ENCODE measurements at regions not wholly inside any gene's neighbourhood (a gene's known extent, or its start where the extent isn't known, plus 50 kb on each side); places are given as distances from the start of the nearest gene placed in this dataset.
A peak's percentile ranks its signal among the peaks of the same experiment; 100 is the strongest.

DNA sequence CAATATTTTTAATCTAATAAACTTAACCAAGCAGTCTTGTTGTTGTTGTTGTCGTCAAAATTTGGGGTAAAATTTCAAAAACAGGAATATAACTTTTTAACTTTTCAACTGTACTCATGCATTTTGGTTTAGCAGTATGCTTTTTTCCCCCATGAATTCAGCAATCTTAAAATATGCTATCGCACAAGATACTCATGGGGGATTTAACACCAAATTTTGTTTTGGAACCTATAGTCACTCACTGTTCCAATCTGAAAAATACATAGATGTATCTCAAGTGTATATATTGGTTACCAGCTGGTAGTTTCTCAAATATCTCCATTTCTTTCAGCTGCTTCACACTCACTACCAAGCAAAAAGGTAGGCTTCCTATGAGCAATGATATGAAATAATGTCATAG, 91.4 kb upstream of the PIK3CG start:
- no peak overlapping the region for H3K4me3 ChIP-seq
- 78 to 100% (median 93%) methylated on average over 1 to 2 of the region's 2 CpGs; no CpG with 5 or more reads in 1 of the 10 experiments for WGBS, 10 experiments
- no peaks in the 10 kb centered on the region for H3K4me1 ChIP-seq (replicated peaks in 1 of 2)
- in situ Hi-C loops (cut with MboI; ENCODE audit: low pct_unique_long_range_greater_than_20kb in 2 of 9, low sequenced_read_pairs in 9 of 9, unreplicated experiment in 9 of 9), result no loop called here
- no peak overlapping the region for H3K27ac ChIP-seq
- no peak for ATAC-seq (replicated peaks in 6 of 8)

DNA sequence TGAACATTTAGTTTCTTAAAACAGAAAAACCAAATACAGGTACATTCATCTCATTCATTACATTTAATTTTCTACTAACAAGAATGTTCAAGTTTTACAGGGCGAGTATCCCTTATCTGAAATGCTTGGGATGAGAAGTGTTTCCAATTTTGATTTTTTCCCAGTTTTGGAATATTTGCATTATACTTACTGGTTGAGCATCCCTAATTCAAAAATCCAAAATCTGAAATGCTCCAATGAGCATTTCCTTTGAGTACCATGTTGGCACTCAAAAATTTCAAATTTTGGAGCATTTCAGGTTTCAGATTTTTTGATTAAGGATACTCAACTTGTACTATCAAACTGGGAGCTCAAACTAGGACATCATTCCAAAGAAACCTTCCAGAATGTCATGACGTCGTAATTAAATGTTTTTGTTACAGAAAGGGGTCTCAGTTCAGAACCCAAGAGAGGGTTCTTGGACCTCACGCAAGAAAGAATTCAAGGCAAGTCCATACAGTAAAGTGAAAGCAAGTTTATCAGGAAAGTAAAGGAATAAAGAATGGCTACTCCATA, 90.8 kb upstream of the PIK3CG start:
- Histone ChIP-seq H3K27ac (no peak overlapping the region), H3K4me1 (replicated peaks in 1 of 2) (no peaks in the 10 kb centered on the region), H3K4me3 (no peak overlapping the region)
- in situ Hi-C loops (cut with MboI; ENCODE audit: low pct_unique_long_range_greater_than_20kb in 2 of 9, low sequenced_read_pairs in 9 of 9, unreplicated experiment in 9 of 9), result no loop called here
- no peak for ATAC-seq (replicated peaks in 6 of 8)
- WGBS, 10 experiments, result 67 to 100% (median 92%) methylated on average over 1 to 4 of the region's 4 CpGs; no CpG with 5 or more reads in 1 of the 10 experiments

DNA sequence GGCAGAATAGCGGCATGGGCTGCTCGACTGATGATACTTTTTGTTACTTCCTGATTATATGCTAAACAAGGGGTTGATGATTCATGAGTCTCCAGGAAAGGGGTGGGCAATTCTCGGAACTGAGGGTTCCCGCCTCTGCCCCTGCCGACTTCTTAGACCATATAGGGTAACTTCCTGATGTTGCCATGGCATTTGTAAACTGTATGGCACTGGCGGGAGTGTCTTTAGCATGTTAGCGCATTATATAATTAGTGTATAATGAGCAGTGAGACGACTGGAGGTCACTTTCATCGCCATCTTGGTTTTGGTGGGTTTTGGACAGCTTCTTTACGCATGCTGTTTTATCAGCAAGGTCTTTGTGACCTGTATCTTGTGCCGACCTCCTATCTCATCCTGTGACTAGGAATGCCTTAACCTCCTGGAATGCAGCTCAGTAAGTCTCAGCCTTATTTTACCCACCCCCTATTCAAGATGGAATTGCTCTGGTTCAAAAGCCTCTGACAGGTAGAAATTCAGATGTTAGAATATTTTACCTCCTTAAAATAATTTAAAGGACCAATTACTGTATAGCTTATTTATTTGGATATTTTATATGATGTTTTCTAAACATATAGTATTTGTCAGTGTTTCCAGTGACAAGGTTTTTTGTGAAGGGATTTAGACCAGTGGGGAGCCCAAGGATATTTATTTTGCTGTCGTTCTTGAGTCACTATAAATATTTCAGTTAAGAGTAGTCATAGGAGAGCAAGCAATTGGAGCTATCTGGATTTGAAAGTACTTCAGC, 90.1 kb upstream of the PIK3CG start:
- peak in 3 of 8 experiments; percentile 17 to 25 (median 23) for ATAC-seq (replicated peaks in 6 of 8)
- in situ Hi-C loops (cut with MboI; ENCODE audit: low pct_unique_long_range_greater_than_20kb in 2 of 9, low sequenced_read_pairs in 9 of 9, unreplicated experiment in 9 of 9), result loop anchor here in 5 of 9 experiments (25.0 kb wide), 2 partner anchors 162 to 362 kb away; no protein-coding TSS in a partner anchor
- WGBS, 10 experiments, result 40 to 100% (median 79%) methylated on average over 2 to 12 of the region's 12 CpGs
- H3K4me3 ChIP-seq, result no peak overlapping the region
- H3K27ac ChIP-seq, result no peak overlapping the region
- H3K4me1 ChIP-seq (replicated peaks in 1 of 2), result no peaks in the 10 kb centered on the region

DNA sequence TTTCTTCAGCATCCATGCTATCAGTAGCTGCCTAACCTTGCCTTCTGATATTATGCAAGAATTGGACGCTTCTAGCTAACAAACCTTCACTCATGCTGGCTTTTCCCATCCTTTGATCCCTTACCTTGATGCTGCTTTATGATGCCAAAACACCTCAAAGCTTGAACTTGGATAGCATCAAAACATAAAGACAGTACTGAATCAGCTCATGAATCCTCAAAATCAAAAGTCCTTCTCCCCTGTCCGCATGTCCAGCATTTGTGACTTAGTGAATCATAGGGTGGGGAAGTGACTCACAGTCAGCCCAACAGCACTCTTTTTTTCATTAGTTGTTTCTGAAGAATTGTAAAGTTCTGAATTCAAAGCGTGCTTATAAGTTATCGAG, 89.5 kb upstream of the PIK3CG start:
- ATAC-seq (replicated peaks in 6 of 8), result peak in 2 of 8 experiments; percentile 90 to 92
- Histone ChIP-seq H3K4me1 (replicated peaks in 1 of 2) (no peaks in the 10 kb centered on the region), H3K27ac (no peak overlapping the region), H3K4me3 (no peak overlapping the region)
- in situ Hi-C loops (cut with MboI; ENCODE audit: low pct_unique_long_range_greater_than_20kb in 2 of 9, low sequenced_read_pairs in 9 of 9, unreplicated experiment in 9 of 9), result loop anchor here in 5 of 9 experiments (25.0 kb wide), 2 partner anchors 162 to 362 kb away; no protein-coding TSS in a partner anchor
- 0 to 100% (median 81%) methylated on average over 1 to 4 of the region's 4 CpGs for WGBS, 10 experiments

DNA sequence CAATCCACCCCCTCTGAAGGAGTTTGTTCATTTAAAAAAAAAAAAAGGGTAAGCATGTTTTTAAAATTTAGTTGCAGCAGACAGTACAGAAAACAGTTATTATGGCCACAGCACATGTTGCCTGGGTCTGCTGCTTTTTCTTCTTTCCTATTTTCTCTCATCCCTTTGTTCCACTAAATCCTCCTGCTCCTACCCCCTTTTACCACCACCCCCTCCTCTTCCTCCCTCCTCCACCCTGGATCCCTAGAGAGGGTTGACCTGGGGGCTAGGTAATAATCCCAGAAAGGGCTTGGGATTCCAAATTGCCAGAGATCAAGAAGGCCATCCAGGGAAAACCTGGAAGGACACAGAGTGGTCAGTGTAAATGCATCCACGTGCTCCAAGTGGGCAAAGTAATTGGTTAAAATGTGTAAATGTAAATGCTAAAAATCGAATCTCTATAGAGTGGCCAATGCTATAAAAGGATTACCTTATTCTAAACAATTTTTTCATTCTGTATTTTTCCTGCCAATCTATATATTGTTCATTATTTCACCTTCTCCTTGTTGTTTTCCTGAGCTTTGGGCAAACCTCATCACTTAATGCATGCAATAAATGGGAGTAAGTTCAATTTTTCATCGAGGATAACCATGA, 89.0 kb upstream of the PIK3CG start:
- no peak overlapping the region for H3K4me3 ChIP-seq
- no peak overlapping the region for H3K27ac ChIP-seq
- no peaks in the 10 kb centered on the region for H3K4me1 ChIP-seq (replicated peaks in 1 of 2)
- 42 to 100% (median 75%) methylated on average over 1 to 3 of the region's 3 CpGs for WGBS, 10 experiments
- peak in 2 of 8 experiments; percentile 26 to 31 for ATAC-seq (replicated peaks in 6 of 8)
- in situ Hi-C loops (cut with MboI; ENCODE audit: low pct_unique_long_range_greater_than_20kb in 2 of 9, low sequenced_read_pairs in 9 of 9, unreplicated experiment in 9 of 9), result loop anchor here in 5 of 9 experiments (25.0 kb wide), 2 partner anchors 161 to 361 kb away; no protein-coding TSS in a partner anchor

DNA sequence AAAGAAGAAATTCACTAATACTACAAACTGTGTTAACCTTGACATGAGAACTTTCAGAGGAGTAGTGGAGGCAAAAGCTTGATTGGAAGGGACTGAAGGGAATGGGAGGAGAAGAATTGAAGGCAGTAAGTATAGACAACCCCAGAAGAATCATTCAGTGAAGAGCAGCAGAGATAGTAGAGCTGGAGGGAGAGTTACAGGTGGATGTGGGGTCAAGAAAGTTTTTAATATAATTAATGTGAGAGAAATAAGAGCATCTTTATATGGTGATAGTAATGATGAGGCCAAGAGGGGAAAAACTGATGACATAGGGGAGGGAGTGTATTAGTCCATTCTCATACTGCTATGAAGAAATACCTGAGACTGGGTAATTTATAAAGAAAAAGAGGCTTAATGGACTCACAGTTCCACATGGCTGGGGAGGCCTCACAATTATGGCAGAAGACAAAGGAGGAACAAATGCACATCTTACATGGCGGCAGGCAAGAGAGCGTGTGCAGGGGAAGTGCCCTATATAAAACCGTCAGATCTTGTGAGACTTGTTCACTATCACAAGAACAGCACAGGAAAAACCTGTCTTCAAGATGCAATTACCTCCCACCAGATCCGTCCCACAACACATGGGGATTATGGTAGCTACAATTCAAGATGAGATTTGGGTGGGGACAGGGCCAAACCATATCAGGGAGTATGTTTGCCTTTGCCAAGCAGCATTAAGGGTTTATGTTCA, 88.3 kb upstream of the PIK3CG start:
- Histone ChIP-seq H3K4me3 (no peak overlapping the region), H3K27ac (no peak overlapping the region), H3K4me1 (replicated peaks in 1 of 2) (no peaks in the 10 kb centered on the region)
- ATAC-seq (replicated peaks in 6 of 8), result no peak
- in situ Hi-C loops (cut with MboI; ENCODE audit: low pct_unique_long_range_greater_than_20kb in 2 of 9, low sequenced_read_pairs in 9 of 9, unreplicated experiment in 9 of 9), result loop anchor here in 5 of 9 experiments (25.0 kb wide), 2 partner anchors 161 to 361 kb away; no protein-coding TSS in a partner anchor
- WGBS, 10 experiments, result 67 to 100% (median 83%) methylated on average over 1 to 3 of the region's 4 CpGs; no CpG with 5 or more reads in 3 of the 10 experiments

DNA sequence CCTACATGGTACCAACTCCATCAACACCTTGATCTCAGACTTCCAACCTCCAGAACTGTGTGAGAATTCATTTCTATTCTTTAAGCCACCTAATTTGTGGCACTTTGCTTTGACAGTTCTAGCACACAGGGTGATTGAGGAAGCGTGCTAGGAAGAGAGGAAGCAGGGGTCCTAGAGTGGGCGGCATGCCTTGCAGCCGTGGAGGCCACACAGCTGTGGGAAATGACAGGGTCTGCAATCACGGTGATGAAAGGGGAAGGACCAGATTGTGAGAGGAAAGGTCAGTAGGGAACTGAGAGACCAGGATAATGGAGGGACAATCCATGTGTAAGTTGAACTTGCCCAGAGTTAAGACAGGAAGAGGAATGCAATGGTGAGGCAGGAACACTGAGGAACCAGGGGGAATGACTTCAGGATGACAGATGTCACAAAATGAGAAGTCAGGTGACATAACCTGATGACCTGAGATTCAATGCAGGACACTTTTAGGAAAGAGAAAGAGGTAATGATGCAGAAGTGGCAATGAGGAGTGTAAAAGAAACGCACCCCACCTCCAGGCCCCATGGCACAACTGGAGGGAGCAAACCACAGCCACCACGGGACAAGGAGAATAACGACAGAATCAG, 87.3 kb upstream of the PIK3CG start:
- Histone ChIP-seq H3K4me3 (no peak overlapping the region), H3K4me1 (replicated peaks in 1 of 2) (no peaks in the 10 kb centered on the region), H3K27ac (no peak overlapping the region)
- ATAC-seq (replicated peaks in 6 of 8), result no peak
- in situ Hi-C loops (cut with MboI; ENCODE audit: low pct_unique_long_range_greater_than_20kb in 2 of 9, low sequenced_read_pairs in 9 of 9, unreplicated experiment in 9 of 9), result loop anchor here in 5 of 9 experiments (25.0 kb wide), 2 partner anchors 160 to 360 kb away; no protein-coding TSS in a partner anchor
- 20 to 100% (median 71%) methylated on average over 1 to 5 of the region's 7 CpGs; no CpG with 5 or more reads in 2 of the 10 experiments for WGBS, 10 experiments

DNA sequence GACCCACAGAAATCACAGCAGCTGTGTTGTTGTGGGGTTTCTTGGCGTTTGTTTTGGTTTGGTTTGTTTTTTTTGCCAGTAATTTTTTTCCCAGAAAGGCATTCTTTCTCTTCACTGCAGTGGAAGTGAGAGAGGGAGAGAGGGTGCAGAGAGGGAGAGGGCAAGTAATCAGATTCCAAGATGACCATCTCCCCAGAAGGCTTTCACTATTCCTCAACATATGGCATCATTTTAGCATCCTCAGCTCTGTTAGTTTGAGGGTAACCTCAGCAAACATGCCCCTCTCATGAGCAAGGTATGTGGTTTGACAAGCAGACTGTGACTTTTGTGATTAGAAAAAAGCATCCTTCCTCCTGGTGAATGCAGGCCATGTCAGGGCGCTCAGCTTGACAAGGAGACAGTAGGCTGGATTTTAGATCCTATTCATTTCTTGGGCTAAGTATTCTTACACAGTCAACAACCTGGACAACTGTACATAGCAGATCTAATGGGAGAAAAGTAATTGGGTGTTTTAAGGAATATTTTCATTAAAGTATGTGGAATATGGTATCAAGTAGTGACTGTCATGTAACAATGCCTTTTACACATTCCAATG, 86.3 kb upstream of the PIK3CG start:
- no peaks in the 10 kb centered on the region for H3K4me1 ChIP-seq (replicated peaks in 1 of 2)
- in situ Hi-C loops (cut with MboI; ENCODE audit: low pct_unique_long_range_greater_than_20kb in 2 of 9, low sequenced_read_pairs in 9 of 9, unreplicated experiment in 9 of 9), result loop anchor here in 5 of 9 experiments (25.0 kb wide), 2 partner anchors 159 to 359 kb away; no protein-coding TSS in a partner anchor
- no peak for ATAC-seq (replicated peaks in 6 of 8)
- H3K27ac ChIP-seq, result no peak overlapping the region
- 0 to 100% (median 90%) methylated on average over 1 to 2 of the region's 2 CpGs; no CpG with 5 or more reads in 3 of the 10 experiments for WGBS, 10 experiments
- no peak overlapping the region for H3K4me3 ChIP-seq

DNA sequence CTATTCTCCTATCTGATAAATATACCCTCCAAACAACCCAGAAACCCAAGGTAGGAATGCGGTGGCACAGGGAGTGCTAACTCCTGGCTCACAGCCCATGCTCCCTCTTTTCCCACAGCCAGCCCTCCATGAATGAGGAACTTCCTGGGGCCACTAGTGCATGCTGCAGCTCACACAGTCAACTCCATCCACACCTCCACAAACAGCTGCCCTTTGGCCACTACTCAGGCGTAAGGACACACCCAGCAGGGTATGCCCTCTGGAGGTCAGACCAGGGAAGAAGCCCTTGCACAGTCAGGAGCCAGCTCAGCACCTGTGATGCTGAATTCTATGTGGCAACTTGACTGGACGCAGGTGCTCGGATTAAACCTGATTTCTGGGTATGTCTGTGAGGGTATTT, 85.2 kb upstream of the PIK3CG start:
- H3K4me1 ChIP-seq (replicated peaks in 1 of 2), result no peaks in the 10 kb centered on the region
- ATAC-seq (replicated peaks in 6 of 8), result peak in 2 of 8 experiments; percentile 18 to 44
- H3K27ac ChIP-seq, result no peak overlapping the region
- H3K4me3 ChIP-seq, result no peak overlapping the region
- WGBS, 10 experiments, result 100% methylated on average over 1 to 2 of the region's 4 CpGs; no CpG with 5 or more reads in 3 of the 10 experiments
- in situ Hi-C loops (cut with MboI; ENCODE audit: low pct_unique_long_range_greater_than_20kb in 2 of 9, low sequenced_read_pairs in 9 of 9, unreplicated experiment in 9 of 9), result loop anchor here in 5 of 9 experiments (25.0 kb wide), 2 partner anchors 157 to 357 kb away; no protein-coding TSS in a partner anchor

DNA sequence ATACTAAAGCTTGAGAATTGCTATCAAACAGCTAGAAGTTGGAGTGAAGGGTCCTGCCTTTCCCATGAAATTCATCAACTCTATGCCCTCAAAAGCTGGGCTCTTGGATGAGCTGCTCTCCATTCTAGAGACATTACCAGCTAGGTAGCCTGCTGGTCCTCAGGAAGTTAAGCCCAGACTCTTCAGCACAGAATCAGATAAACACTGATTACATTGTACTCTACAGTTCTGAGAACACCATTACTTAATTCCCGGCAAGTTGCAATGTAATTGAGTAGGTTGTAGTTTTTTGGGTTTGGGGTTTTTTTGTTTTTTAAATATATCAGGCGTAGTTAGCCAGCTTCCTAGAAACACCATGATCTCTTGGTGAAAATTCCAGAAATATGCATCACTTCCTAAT, 84.1 kb upstream of the PIK3CG start:
- no peaks in the 10 kb centered on the region for H3K4me1 ChIP-seq (replicated peaks in 1 of 2)
- no peak for ATAC-seq (replicated peaks in 6 of 8)
- no peak overlapping the region for H3K27ac ChIP-seq
- 63 to 100% (median 96%) methylated on average over 1 to 2 of the region's 2 CpGs; no CpG with 5 or more reads in 2 of the 10 experiments for WGBS, 10 experiments
- no peak overlapping the region for H3K4me3 ChIP-seq
- in situ Hi-C loops (cut with MboI; ENCODE audit: low pct_unique_long_range_greater_than_20kb in 2 of 9, low sequenced_read_pairs in 9 of 9, unreplicated experiment in 9 of 9), result loop anchor here in 5 of 9 experiments (25.0 kb wide), 2 partner anchors 156 to 356 kb away; no protein-coding TSS in a partner anchor

DNA sequence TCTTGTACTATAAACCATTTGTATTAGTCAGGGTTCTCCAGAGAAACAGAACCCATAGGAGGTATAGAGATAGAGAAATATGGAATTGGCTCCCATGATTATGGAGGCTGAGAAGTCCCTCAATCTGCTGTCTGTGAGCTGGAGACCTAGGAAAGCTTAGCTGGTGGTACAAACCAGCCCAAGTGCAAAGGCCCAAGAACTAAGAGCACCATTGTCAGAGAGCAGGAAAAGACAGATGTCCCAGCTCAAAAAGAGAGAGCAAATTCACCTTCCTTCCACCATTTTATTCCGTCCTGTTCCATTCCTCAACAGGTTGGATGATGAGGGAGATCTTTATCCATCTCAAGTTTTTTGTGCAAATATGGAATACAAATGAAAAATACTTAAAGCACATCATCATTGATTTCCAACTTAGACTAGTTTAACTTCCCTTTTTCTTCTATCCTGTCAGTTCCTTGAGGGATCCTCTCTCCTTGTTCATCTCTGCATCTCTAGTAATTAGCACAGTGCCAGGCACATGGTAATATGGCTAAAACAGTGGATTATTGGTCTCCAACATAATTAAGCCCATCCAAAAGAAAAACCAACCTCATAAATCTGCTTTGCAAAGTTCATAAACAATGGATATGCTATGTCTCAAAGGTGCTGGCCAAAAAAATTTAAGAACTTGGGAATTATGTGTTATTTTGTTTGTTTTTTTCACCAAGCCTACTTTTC, 83.1 kb upstream of the PIK3CG start:
- in situ Hi-C loops (cut with MboI; ENCODE audit: low pct_unique_long_range_greater_than_20kb in 2 of 9, low sequenced_read_pairs in 9 of 9, unreplicated experiment in 9 of 9), result loop anchor here in 5 of 9 experiments (25.0 kb wide), 2 partner anchors 155 to 355 kb away; no protein-coding TSS in a partner anchor
- no peak for ATAC-seq (replicated peaks in 6 of 8)

More for the DNA sequence above, 83.1 kb upstream of the PIK3CG start:
- Histone ChIP-seq H3K27ac (no peak overlapping the region), H3K4me1 (replicated peaks in 1 of 2) (no peaks in the 10 kb centered on the region), H3K4me3 (no peak overlapping the region)
- WGBS, 10 experiments, result 17 to 100% (median 65%) methylated on average over 1 of the region's 1 CpG; no CpG with 5 or more reads in 4 of the 10 experiments
